Epithelial cell of proximal tubule (primary cell): ENCODE measurements at regions not wholly inside any gene's neighbourhood (a gene's known extent, or its start where the extent isn't known, plus 50 kb on each side); places are given as distances from the start of the nearest gene placed in this dataset.
A peak's percentile ranks its signal among the peaks of the same experiment; 100 is the strongest.

ENCODE experiments used
- DNase-seq: peaks from one replicate; pipeline ENCODE4 v3.0.0-alpha.2; 2011; ENCODE audit warnings: low read depth
- H3K4me3 ChIP-seq: 2 replicates; pipeline ENCODE4 v1.5.1; 2011; ENCODE audit warnings: low read depth, mild to moderate bottlenecking, low read length
- CTCF ChIP-seq: conservative IDR thresholded peaks from 2 replicates; pipeline ENCODE4 v1.5.1; 2012; ENCODE audit warnings: low read depth, mild to moderate bottlenecking, low read length

DNA sequence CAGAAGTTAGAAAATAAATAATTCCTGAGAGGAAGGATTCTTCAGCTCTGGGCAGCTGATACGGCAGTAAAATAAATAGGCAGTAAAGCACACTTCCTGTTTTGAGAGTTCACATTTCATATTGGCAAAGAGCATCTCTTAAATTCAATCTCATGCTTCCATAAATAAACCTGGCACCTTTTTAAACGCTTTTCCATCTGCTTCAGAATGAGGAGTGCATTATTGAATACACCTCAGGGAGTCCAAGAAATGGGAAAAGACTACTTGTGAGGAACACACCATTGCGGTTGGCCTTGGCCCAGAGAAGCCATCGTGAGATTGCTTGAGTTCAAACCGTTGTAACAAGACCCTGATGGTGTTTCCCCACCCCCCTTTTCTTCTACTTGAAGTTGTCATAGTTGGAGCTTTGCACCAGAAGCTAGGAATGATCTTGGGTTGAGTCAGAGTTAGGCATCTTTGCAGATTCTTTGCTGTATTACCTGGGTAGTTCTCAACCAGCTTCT is 123.9 kb downstream of the RDH14 start:
- TF ChIP-seq CTCF = no peak
- DNase-seq = no peak
- H3K4me3 ChIP-seq = no peak overlapping the region

GRCh38 chr2:18435426-18436037 is 124.9 kb downstream of the RDH14 start:
- H3K4me3 ChIP-seq = no peak overlapping the region
- peak; percentile 70 for TF ChIP-seq CTCF

DNA sequence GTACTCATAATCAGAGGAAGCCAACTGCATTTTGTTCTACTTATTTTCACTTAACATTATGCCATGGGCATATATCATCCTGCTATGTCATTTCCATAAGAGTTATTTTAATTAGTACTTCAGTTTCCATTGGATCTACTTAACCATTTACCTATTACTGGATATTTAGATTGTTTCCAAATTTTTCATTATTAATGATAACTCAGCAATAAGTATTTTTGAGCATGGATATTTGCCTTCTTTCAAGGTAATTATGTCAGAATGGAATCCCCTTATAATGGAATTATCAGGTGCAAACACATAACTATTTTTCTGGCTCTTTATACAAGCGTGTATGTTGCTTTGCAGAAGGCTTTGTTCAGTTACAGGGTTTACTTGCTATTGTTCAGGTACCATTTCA is 126.6 kb downstream of the RDH14 start:
- TF ChIP-seq CTCF = no peak
- no peak for DNase-seq

More at GRCh38 chr2:18435426-18436037, 124.9 kb downstream of the RDH14 start:
- DNase-seq = no peak

GRCh38 chr2:18432999-18433398 is 127.5 kb downstream of the RDH14 start:
- TF ChIP-seq CTCF = no peak
- no peak overlapping the region for H3K4me3 ChIP-seq
- no peak for DNase-seq

More for the DNA sequence above, 126.6 kb downstream of the RDH14 start:
- no peak overlapping the region for H3K4me3 ChIP-seq

GRCh38 chr2:18430996-18431748 is 129.3 kb downstream of the RDH14 start:
- no peak overlapping the region for H3K4me3 ChIP-seq
- no peak for DNase-seq
- no peak for TF ChIP-seq CTCF

DNA sequence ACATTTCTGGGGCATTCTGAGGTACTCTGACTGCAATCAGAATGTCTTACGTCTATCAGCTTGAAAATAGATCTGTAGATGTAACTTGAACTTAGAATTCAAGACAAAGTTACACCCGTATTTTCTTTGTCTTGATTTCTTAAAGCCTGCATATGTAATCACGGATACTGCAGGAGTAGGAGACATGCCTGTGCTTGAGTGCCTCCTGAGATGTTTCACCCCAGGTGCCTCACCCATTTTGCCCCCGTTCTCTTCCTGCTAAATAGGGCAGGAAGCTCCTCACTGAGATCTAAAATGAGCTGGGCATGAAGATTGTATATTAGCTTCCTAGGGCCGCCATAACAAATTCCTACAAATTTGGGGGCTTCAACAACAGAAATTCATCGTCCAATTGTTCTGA is 131.9 kb downstream of the RDH14 start:
- DNase-seq = no peak
- H3K4me3 ChIP-seq = no peak overlapping the region
- no peak for TF ChIP-seq CTCF
